ENCODE measurements at regions not wholly inside any gene's neighbourhood (a gene's known extent, or its start where the extent isn't known, plus 50 kb on each side); places are given as distances from the start of the nearest gene placed in this dataset.

GRCh38 chr4:52529983-52530382, 129.1 kb downstream of the USP46 start:
- H3K36me3 Mint-ChIP-seq (ENCODE audit: low read depth), result no peaks in the 10 kb centered on the region
- peaks cover 10% of the 10 kb centered on the region for H3K9me3 Mint-ChIP-seq
- no peak overlapping the region for H3K27ac Mint-ChIP-seq
- no peaks in the 10 kb centered on the region for H3K4me1 Mint-ChIP-seq
- no peaks in the 10 kb centered on the region for H3K27me3 Mint-ChIP-seq
- ATAC-seq, result no peak
- H3K4me3 Mint-ChIP-seq, result no peak overlapping the region
- no peak for DNase-seq

GRCh38 chr4:52535793-52536192, 123.3 kb downstream of the USP46 start:
- DNase-seq (no peak), ATAC-seq (no peak)
- Mint-ChIP-seq H3K27me3 (no peaks in the 10 kb centered on the region), H3K9me3 (no peaks in the 10 kb centered on the region), H3K4me1 (no peaks in the 10 kb centered on the region), H3K4me3 (no peak overlapping the region), H3K36me3 (ENCODE audit: low read depth) (no peaks in the 10 kb centered on the region), H3K27ac (no peak overlapping the region)
